ENCODE measurements at regions not wholly inside any gene's neighbourhood (a gene's known extent, or its start where the extent isn't known, plus 50 kb on each side); places are given as distances from the start of the nearest gene placed in this dataset.
"Not testable (repeated sequence)": the region's sequence is repeated elsewhere in the genome, so short reads cannot be mapped to it uniquely, and the experiment has no call there.

DNA sequence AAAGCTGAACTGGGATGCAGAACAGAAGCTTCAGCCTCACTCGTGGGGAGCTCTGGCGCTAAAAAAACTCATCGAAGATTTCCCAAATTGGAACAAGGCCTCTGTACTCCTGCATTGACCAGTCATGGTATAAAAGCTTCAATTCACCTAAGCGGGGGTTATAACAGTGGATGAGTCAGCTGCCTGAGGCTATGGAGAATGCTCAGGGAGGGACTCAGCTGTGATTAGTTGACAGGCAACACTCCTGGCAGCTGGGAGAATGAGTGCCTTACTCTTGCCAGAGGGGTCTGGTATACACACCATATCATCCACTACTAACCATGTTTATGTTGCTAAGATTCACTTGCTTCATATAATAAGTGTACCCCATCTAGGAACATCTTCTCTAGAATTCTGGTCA, 350.6 kb upstream of the VRK2 start:
- intact Hi-C loops (cut with DNase I), result no loop called here
- Histone ChIP-seq H3K4me1 (no peaks in the 10 kb centered on the region), H3K27me3 (no peaks in the 10 kb centered on the region), H3K9me3 (no peaks in the 10 kb centered on the region), H3K4me3 (no peak overlapping the region), H3K27ac (no peak overlapping the region), H3K36me3 (no peaks in the 10 kb centered on the region)
- no peak for TF ChIP-seq CTCF (IDR thresholded peaks at IDR 0.05)
- DNase-seq (no peak), ATAC-seq (no peak)

GRCh38 chr2:57698392-57698791, 348.2 kb upstream of the VRK2 start:
- H3K27ac ChIP-seq, result no peak overlapping the region
- H3K27me3 ChIP-seq, result no peaks in the 10 kb centered on the region
- TF ChIP-seq CTCF (IDR thresholded peaks at IDR 0.05), result no peak
- no peaks in the 10 kb centered on the region for H3K4me1 ChIP-seq
- H3K36me3 ChIP-seq, result no peaks in the 10 kb centered on the region
- intact Hi-C loops (cut with DNase I), result no loop called here
- no peaks in the 10 kb centered on the region for H3K9me3 ChIP-seq
- H3K4me3 ChIP-seq, result no peak overlapping the region
- DNase-seq, result no peak
- no peak for ATAC-seq

- no peak for TF ChIP-seq CTCF (IDR thresholded peaks at IDR 0.05)
- H3K9me3 ChIP-seq, result no peaks in the 10 kb centered on the region
- ATAC-seq, result no peak
Measured at GRCh38 chr2:57698935-57699449, 347.6 kb upstream of the VRK2 start.

GRCh38 chr2:57701391-57701791, 345.2 kb upstream of the VRK2 start:
- no peaks in the 10 kb centered on the region for H3K4me1 ChIP-seq
- no peak for TF ChIP-seq CTCF (IDR thresholded peaks at IDR 0.05)
- H3K4me3 ChIP-seq, result no peak overlapping the region
- H3K36me3 ChIP-seq, result no peaks in the 10 kb centered on the region
- intact Hi-C loops (cut with DNase I), result no loop called here
- no peak overlapping the region for H3K27ac ChIP-seq
- DNase-seq (no peak), ATAC-seq (no peak)
- no peaks in the 10 kb centered on the region for H3K27me3 ChIP-seq
- H3K9me3 ChIP-seq, result no peaks in the 10 kb centered on the region

More at GRCh38 chr2:57698935-57699449, 347.6 kb upstream of the VRK2 start:
- DNase-seq, result no peak
- Histone ChIP-seq H3K36me3 (no peaks in the 10 kb centered on the region), H3K27me3 (no peaks in the 10 kb centered on the region), H3K27ac (no peak overlapping the region), H3K4me1 (no peaks in the 10 kb centered on the region), H3K4me3 (no peak overlapping the region)
- intact Hi-C loops (cut with DNase I), result no loop called here

DNA sequence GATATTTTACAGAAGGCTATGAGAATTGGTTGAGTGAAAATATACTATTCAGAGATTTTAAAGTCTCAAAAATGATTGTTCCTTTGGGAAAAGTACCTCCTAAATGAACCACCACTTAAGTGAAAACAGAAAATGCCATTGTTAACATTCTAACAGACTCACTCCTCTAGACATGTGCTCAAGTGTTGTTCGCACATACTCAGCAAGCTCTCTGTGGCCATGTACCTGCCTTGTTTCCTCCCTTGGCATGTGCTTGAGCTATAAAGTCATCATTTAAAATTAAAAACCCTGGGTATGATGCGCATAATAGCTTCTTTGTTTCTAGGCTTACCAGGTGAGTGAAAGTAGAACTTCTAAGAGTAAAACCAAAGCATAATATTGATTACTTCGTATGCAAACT, 343.2 kb upstream of the VRK2 start:
- H3K36me3 ChIP-seq, result no peaks in the 10 kb centered on the region
- no peaks in the 10 kb centered on the region for H3K4me1 ChIP-seq
- H3K27me3 ChIP-seq, result peaks cover 4% of the 10 kb centered on the region
- intact Hi-C loops (cut with DNase I), result no loop called here
- no peak for TF ChIP-seq CTCF (IDR thresholded peaks at IDR 0.05)
- no peaks in the 10 kb centered on the region for H3K9me3 ChIP-seq
- H3K4me3 ChIP-seq, result no peak overlapping the region
- no peak for DNase-seq
- peak; percentile 83 for ATAC-seq
- no peak overlapping the region for H3K27ac ChIP-seq

DNA sequence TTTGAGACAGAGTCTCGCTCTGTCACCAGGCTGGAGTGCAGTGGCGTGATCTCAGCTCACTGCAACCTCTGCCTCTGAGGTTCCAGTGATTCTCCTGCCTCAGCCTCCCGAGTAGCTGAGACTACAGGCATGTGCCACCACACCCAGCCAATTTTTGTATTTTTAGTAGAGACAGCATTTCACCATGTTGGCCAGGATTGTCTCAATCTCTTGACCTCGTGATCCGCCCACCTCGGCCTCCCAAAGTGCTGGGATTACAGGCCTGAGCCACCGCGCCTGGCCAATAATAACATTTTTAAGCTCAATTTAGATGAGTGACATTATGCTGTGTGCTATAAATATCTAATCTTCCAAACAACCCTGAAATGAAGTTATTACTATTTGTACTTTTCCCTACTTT, 338.8 kb upstream of the VRK2 start:
- DNase-seq; H3K9me3 ChIP-seq; H3K27me3 ChIP-seq; H3K4me1 ChIP-seq; H3K36me3 ChIP-seq; H3K27ac ChIP-seq; intact Hi-C loops (cut with DNase I); ATAC-seq; H3K4me3 ChIP-seq: not testable (repeated sequence)
